ENCODE measurements at regions not wholly inside any gene's neighbourhood (a gene's known extent, or its start where the extent isn't known, plus 50 kb on each side); places are given as distances from the start of the nearest gene placed in this dataset.
A peak's percentile ranks its signal among the peaks of the same experiment; 100 is the strongest.

DNA sequence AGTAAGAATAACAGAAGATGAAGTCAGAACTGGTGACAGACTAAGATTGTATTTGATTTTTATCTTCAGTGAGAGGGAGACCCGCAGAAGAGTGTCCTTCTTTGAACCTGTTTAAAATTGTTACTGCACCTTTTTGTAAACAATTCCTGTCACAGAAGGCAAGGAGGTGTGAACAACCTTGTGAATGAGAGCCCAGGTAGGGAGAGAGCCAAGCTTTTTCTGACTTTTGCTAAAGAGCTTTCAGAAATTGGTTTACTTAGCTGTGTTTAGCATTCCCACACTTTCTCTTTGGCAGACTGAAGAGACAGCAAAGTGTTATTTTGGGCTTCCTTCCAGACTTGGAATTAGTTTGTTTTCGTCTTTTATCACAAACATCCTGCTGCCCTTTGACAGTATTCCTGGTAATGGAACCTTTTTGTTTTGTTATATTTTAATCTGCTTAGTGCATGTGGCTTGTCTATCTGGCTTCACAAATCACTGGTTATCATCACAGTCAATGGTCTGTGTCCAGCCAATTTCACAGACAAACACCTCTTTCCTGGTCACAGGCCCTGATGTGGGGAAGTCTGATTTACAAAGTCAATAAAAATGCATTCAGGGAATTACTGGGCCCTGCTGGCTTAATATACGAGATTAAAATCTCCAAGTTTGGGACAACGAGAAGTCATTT, 85.7 kb upstream of the HS3ST2 start:
- ATAC-seq: no peak
- intact Hi-C loops (cut with DNase I, micrococcal nuclease): no loop called here
- no peak for DNase-seq

DNA sequence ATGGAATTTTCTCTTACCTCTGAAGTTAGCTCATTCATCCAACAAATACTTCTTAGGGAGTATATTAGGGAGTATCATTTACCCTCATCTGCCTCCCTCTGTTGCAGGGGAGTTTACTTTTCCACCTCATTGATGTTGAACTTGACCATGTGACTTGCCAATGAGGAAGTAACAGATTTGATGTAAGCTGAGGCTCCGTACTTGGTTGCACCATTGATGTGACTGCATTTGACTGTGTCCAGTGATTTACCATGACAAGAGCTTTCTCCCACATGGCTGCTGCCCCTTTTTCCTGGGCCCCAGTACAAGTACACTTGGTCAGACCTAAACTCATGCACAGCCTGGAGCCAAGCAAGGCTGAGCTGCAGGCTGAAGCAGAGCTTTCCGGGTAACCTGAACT, 81.6 kb upstream of the HS3ST2 start:
- intact Hi-C loops (cut with DNase I, micrococcal nuclease): no loop called here
- no peak for DNase-seq
- no peak for ATAC-seq

DNA sequence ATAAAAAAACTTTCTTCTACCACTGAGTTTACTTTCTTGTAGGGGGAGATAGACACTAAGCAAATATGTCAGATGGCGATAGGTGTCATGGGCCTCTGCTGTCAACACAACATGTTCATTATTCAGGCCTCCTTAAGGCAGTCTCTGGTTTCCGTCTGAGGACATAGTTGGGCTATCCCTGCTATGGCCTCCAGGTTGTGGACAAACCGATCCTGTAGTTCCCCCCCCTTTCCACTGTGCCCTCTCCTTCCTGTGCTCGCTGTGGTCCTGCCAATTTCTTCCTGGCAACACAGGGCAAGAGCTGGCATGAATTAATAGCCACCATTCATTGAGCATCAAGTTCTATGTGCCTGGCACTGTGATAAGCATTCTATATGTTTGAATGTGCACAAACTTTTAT, 81.0 kb upstream of the HS3ST2 start:
- no peak for DNase-seq
- intact Hi-C loops (cut with DNase I, micrococcal nuclease): no loop called here
- no peak for ATAC-seq

DNA sequence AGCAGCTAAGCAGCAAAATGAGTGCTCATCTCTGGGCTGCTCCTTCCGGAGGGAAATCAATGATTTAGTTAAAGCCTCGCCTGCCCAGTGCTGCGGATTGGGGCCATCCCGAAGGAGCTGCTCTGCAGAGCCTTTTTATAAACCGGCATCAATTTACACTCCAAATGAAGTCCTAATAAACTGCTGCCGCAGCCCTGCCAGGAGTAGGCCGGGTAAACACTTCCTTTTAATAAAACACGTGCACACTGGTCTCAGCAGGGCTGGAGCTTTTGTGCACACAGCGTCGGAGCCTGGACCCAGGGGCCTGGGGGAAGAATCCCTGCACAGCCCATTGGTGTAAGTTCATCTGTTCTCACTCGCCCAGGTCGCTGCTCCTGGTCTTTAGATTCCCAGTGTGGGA, 79.6 kb upstream of the HS3ST2 start:
- intact Hi-C loops (cut with DNase I, micrococcal nuclease): no loop called here
- no peak for DNase-seq
- ATAC-seq: peak; percentile 28

DNA sequence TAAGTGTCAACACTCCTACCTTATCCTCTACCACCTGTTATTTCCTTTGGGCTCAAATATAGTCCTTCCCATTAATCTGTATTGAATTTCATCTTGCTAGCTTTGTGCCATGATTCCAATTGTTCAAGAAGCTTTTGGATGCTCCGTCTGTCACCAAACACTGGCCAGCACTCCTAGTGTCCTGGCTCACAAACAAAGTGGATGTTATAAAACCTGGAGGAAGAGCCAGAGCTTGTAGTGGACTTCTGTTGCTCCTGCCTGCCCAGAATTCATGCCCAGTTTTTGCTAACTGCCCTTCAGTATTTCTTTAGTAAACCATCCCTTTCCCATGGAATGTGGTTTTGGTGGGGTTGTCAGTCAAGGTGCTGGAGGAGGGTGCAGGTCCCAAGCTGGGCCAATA, 77.2 kb upstream of the HS3ST2 start:
- no peak for DNase-seq

DNA sequence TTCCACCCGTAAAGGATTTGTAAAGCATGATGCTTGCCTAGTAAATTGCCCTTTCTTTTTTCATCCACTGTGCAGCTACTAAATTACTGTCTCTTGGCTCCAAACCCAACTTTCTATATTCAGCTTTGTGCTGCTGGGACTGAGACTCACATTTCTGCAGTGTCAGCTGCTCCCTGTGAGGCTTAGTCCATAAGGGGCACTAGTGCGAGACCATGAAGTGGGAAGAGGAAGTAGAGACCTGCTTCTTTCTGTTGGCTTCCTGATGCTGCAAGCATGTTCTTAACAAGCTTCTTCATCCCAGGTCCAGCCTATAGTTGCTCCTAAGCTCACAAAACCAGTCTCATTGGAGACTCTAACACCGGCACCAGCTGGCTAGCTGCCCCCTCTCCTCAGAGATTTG, 74.9 kb upstream of the HS3ST2 start:
- ATAC-seq (no peak), DNase-seq (no peak)
- intact Hi-C loops (cut with DNase I, micrococcal nuclease): no loop called here

More for the DNA sequence above, 77.2 kb upstream of the HS3ST2 start:
- intact Hi-C loops (cut with DNase I, micrococcal nuclease): no loop called here
- no peak for ATAC-seq

DNA sequence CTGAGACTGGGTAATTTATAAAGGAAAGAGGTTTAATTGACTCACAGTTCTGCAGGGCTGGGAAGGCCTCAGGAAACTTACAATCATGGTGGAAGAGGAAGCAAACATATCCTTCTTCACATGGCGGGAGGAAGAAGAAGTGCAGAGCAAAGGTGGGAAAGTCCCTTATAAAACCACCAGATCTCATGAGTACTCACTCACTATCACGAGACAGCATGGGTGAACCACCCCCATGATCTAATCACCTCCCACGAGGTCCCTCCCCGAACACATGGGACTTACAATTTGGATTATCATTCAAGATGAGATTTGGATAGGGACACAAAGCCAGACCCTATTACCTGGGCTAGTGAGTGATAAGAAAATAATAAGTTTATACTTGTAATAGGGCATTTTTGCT, 70.6 kb upstream of the HS3ST2 start:
- intact Hi-C loops (cut with DNase I, micrococcal nuclease): no loop called here
- no peak for ATAC-seq

DNA sequence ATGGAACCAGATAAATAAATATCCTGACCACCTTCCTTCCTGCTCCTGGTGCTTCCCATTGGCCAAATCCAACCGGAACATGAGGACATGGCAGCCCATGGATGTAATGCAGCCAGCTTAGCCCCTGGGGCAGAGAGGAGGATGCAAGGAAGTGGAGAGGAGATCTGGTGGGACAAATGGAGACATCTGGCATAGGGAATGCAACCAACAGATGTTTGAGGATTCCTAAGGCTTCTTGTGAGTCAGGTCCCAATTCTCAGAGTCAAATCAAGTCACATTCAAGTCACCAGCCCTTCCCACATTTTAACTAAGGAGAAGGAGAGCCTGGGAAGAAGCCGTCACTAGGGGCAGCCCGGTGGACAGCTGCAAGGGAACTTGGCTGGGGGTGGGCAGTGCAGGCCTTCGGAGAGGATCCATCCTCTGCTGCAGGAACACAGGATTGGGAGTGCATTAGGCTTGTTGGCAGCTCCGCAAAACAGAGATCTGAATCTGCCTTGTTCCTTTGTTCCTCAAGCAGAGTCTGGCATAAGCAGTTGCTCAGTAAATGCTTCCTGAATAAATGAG, 62.8 kb upstream of the HS3ST2 start:
- DNase-seq: no peak
- ATAC-seq: no peak
- intact Hi-C loops (cut with DNase I, micrococcal nuclease): no loop called here

More for the DNA sequence above, 70.6 kb upstream of the HS3ST2 start:
- DNase-seq: no peak

DNA sequence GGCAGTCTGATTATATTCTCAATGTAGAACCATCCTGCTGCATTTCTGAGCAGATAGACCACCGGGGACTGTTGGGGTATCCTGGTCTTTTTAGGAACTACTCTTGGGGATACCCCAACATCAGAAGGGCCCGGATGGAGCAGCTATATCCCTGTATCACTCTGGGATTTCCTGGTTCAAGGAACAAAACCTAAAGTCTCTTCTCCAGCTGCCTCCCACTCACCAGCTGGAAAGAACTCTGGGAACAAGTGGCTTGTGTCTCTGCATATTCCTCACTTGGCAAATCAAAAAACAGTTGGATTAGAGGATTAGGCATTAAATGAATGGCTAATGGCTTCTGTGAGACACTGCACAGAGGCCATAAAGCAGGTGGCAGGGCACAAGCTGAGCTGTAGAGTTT, 62.3 kb upstream of the HS3ST2 start:
- intact Hi-C loops (cut with DNase I, micrococcal nuclease): no loop called here
- DNase-seq (no peak), ATAC-seq (no peak)

DNA sequence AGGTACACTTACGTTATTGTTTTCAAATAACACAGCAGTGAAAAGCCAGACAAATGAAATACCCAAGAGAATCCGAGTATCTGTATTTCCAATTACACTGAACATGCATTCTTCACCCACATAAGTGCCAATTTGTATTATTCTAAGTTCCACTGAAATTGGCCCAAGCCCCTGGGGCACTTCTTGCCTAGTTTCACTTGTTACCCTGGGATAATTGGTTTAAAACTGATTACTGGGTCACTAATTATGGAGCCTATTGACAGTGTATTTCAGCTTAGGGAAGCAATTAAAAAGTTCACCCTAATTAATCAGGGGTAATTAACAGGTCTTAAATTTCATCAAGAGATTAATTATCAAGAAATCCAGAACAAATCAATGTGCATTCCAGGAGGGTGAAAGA, 60.5 kb upstream of the HS3ST2 start:
- DNase-seq: no peak
- intact Hi-C loops (cut with DNase I, micrococcal nuclease): no loop called here
- ATAC-seq: no peak

DNA sequence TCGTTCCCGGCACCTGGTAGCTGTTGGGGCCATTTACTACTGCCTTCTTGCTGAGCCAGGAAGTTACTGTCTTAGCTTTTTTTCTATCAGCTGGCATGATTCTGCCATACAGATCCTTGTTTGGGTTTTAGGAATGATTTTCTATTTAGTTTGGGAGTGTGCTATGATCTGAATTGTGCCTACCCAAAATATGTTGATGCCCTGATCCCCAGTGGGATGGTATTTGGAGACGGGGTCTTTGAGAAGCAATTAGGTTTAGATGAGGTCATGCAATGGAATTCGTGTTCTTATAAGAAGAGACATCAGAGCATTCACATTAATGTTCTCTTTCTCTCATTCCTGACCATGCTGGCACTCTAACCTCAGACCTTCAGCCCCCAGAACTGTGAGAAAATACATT, 59.4 kb upstream of the HS3ST2 start:
- DNase-seq (no peak), ATAC-seq (no peak)
- intact Hi-C loops (cut with DNase I, micrococcal nuclease): no loop called here

DNA sequence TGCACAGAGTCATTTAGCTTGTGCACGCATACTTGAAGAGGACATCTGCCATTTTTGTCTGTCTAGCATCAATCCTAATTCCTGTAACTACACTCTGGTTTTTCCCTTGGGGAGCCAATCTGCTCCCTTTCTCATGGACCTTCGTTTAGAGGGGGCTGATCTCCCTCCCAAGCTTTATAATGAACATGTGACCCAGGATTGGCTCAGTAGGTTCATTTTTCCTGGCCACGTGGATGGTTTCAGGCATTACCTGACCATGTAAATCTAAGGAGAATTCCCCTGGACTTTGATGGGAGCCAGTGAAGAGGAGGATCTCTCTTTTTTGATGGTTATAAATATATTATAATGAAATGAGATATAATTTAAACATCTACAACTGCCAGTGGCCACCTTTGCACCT, 56.8 kb upstream of the HS3ST2 start:
- intact Hi-C loops (cut with DNase I, micrococcal nuclease): no loop called here
- ATAC-seq (no peak), DNase-seq (no peak)

DNA sequence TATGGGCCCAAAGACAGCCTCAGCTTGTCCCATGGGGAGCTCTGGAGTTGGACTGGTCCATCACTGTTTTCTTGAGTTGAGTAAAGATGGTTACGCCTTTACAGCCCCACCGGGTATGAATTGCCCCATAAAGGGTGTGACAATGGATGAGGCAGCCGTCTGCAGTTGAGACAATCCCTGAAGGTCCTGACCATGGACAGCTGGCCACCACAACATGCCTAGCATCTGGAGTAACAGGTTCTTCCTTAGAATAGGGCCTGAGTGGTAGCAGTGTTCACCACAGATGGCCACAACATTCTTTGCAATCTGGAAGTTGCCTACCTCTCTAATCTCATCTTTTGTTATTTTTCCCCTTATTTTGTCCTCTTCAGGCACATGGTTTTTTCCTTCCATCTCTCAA, 51.5 kb upstream of the HS3ST2 start:
- DNase-seq (no peak), ATAC-seq (no peak)
- intact Hi-C loops (cut with DNase I, micrococcal nuclease): no loop called here

DNA sequence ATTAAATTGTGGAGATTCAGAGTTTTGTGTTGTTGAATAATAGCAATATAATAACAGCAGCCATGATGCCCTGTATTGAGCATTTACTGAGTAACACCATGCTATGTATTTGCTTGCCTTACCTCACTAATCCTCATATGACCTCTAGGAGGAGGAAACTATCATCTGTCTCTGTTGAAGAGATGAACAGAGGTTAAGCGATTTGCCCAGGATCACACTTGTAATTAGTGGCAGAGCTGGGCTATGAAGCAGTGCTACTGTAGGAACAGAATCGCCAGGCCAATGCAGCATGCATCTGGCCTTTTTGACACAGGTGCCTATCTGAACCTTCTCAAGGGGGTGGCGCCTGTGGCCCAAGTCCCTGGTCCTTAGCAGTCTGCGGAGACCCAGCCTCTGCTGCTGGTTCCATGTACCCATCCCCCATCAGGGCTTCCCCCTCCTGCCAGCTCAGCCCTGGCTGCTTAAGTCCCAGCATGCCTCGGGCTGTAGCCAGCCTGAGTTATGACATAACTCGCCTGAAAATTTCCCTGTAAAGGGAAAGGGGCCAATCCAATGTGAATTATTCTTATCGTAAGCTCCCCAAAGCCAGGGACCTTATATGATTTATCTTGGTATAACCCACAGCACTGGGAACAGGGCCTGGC, 50.4 kb upstream of the HS3ST2 start:
- intact Hi-C loops (cut with DNase I, micrococcal nuclease): no loop called here
- no peak for ATAC-seq
- peak in 1 of 2 donors; percentile 30 for DNase-seq
